GM12891 (cell line): ENCODE measurements at regions not wholly inside any gene's neighbourhood (a gene's known extent, or its start where the extent isn't known, plus 50 kb on each side); places are given as distances from the start of the nearest gene placed in this dataset.

Source experiments
- DNase-seq: peaks from one replicate; pipeline ENCODE4 v3.0.0; 2011; ENCODE audit warnings: low spot score; ENCODE audit not compliant: insufficient read length
- FAIRE-seq: peaks from 2 replicates; lab custom pipeline; 2011; peaks lifted over from hg19 to GRCh38; lab: Jason Lieb, UNC
- PAX5 ChIP-seq: IDR thresholded peaks from 2 replicates; pipeline ENCODE4 v1.6.1; 2011; ENCODE audit warnings: low read length, moderate library complexity, mild to moderate bottlenecking; ENCODE audit not compliant: insufficient read depth, severe bottlenecking
- POLR2A ChIP-seq: IDR thresholded peaks from 2 replicates; pipeline ENCODE4 v1.6.1; 2011; ENCODE audit warnings: low read depth, low read length, control low read depth
- POLR2AphosphoS5 ChIP-seq: IDR thresholded peaks from 2 replicates; pipeline ENCODE4 v1.6.1; 2011; ENCODE audit warnings: low read depth, low read length, control low read depth
- POU2F2 ChIP-seq: IDR thresholded peaks from 2 replicates; pipeline ENCODE4 v1.6.1; 2011; ENCODE audit warnings: low read depth, mild to moderate bottlenecking, control low read depth, low read length, moderate library complexity
- SPI1 ChIP-seq: IDR thresholded peaks from 2 replicates; pipeline ENCODE4 v1.6.1; 2011; ENCODE audit warnings: low read depth, low read length, control low read depth
- TAF1 ChIP-seq: IDR thresholded peaks from 2 replicates; pipeline ENCODE4 v1.6.1; 2011; ENCODE audit warnings: low read depth, low read length, control low read depth

DNA sequence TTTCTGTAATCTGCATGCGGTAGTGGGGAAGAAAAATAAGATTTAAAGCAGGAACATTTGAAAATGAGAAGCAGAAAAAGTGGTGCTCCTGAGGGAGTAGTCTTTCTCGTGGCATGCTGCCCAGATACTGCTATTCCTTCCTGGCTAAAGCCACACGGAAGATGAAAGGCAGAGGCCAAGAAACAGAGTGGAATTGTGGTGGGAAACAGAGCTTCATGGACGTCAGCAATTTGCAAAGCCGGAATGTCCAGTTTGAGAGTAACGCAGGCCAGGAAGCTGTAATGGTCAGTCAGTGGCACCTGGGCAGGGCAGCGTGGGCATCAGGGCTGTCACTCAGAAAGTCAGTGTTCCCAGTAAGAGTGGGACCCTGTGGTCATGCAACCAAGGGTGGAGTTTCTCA, 63.7 kb upstream of the FMR1 start:
- FAIRE-seq: no peak
- no peak for DNase-seq
- TF ChIP-seq POLR2A (no peak), TAF1 (no peak)

- no peak for DNase-seq
- TF ChIP-seq POLR2A: no peak
- TF ChIP-seq SPI1: peak; percentile 25; the same call in 1 of the 2 replicates
- no peak for TF ChIP-seq POU2F2
- no peak for FAIRE-seq
Observed at GRCh38 chrX:147848543-147849443, 62.9 kb upstream of the FMR1 start.

GRCh38 chrX:147850875-147851274, 60.8 kb upstream of the FMR1 start:
- TF ChIP-seq SPI1 (no peak), TAF1 (no peak), POU2F2 (no peak), POLR2AphosphoS5 (no peak), PAX5 (no peak), POLR2A (no peak)
- no peak for DNase-seq
- no peak for FAIRE-seq

DNA sequence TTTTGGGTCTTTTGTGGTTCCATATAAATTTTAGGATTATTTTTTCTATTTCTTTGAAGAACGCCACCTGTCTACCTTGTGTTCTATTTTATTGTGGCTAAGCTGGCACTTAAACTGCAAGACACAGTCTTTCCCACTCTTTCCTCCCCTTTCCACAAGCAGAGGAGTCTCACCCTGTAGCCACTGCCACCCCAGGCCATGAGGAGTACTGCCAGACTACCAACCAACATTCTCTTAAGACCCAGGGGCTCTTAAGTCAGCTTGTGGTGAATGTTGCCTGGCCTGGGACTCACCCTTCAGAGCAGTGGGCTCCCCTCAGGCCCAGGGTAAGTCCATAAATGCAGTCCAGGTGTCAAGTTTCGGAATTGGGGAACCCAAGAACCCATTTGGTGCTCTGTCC, 58.0 kb upstream of the FMR1 start:
- TF ChIP-seq POLR2AphosphoS5: no peak

GRCh38 chrX:147859666-147860065, 52.1 kb upstream of the FMR1 start:
- no peak for FAIRE-seq
- no peak for DNase-seq

More for the DNA sequence above, 58.0 kb upstream of the FMR1 start:
- FAIRE-seq: no peak
- no peak for DNase-seq

More at GRCh38 chrX:147859666-147860065, 52.1 kb upstream of the FMR1 start:
- TF ChIP-seq SPI1: no peak
- TF ChIP-seq POU2F2: no peak
- TF ChIP-seq POLR2A: no peak
- no peak for TF ChIP-seq TAF1
- TF ChIP-seq POLR2AphosphoS5: no peak
- no peak for TF ChIP-seq PAX5
